DMS 273 treated with DMSO at 0.1 percent for 48 hours (cell line): ENCODE measurements at regions not wholly inside any gene's neighbourhood (a gene's known extent, or its start where the extent isn't known, plus 50 kb on each side); places are given as distances from the start of the nearest gene placed in this dataset.
A peak's percentile ranks its signal among the peaks of the same experiment; 100 is the strongest.
"Not testable (repeated sequence)": the region's sequence is repeated elsewhere in the genome, so short reads cannot be mapped to it uniquely, and the experiment has no call there.

Experiments
- DNase-seq: peaks from one replicate; lab custom pipeline; 2025; lab: John Stamatoyannopoulos, UW

DNA sequence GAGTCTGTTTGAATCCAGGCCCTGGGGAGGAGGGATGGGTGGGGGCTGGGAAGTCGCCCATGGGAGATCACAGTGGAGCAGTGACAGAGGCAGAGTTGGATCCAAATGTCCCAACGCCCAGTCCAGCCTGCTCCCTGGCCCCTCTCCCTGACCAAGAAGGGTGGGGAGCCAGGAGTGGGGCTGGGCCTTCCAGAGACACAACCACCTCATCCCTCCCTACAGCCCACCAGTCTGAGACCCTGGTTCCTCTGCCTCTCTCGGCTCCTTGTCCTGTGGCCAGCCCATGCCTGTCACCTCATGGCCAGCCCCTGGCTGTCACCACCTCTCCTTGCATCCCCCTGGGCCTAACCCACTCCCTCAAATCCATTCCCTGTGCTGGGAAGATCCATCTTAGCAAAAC lies 71.2 kb upstream of the PRR5 start:
- DNase-seq, result no peak

DNA sequence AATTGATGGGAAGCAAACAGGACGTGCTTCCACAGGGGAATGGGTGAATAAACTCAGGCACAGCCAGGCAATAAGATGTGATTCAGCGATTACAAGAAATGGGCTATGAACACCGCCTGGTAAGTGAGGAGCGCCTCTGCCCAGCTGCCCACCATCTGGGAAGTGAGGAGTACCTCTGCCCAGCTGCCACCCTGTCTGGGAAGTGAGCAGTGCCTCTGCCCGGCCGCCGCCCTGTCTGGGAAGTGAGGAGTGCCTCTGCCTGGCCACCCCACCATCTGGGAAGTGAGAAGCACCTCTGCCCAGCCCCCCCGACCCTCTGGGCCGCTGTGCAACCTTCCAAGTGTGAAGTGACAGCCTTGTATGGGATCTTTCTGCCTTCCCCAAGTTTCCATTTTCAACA lies 73.2 kb upstream of the PRR5 start:
- no peak for DNase-seq

DNA sequence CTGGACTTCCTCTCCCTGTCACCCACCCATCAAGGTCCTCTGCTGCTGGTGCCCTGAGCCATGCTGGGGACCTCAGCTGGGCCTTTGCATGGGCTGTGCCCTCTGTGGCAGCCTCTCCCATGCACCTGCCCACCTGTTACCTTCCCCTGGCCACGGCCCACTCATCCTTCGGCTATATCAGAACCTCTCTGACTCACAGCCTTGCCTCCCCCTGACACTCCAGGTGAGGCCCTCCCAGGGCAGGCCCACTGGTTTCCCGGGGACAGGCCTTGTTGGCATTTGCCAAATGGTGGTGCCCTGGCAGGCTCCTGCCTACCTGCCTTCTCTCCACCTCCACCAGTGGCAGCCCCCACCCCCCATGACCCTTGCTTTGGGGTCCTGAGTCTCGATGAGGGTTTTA lies 73.7 kb upstream of the PRR5 start:
- no peak for DNase-seq

DNA sequence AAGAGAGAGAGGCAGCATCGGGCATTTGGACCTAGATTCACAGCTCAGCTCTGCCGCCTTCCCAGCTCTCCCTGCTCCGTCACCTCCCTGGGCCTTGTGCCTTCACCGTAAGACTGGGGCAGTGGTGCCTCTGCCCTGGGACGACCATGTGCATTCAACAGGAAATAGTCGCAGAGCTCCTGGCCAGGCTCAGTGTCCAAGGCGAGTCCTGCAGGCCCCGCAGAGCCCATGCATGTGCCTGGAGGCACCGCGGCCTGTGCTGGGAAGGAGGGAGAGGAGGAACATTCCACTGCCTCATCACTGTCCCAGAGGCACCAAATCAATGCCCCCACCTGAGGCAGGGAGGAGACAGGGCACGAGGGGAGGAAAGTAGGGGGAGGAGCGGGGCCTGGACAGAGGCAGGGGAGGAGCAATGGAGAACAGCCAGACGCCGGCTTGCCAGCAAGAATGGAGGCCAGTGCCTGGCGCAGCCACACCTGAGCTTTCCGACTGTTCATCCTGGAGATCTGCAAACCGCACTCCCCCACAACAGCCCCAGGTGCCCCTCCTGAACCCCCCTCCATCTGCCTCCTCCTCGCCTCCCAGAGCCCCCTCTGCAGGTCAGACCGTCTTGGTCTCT lies 74.4 kb upstream of the PRR5 start:
- DNase-seq, result no peak

DNA sequence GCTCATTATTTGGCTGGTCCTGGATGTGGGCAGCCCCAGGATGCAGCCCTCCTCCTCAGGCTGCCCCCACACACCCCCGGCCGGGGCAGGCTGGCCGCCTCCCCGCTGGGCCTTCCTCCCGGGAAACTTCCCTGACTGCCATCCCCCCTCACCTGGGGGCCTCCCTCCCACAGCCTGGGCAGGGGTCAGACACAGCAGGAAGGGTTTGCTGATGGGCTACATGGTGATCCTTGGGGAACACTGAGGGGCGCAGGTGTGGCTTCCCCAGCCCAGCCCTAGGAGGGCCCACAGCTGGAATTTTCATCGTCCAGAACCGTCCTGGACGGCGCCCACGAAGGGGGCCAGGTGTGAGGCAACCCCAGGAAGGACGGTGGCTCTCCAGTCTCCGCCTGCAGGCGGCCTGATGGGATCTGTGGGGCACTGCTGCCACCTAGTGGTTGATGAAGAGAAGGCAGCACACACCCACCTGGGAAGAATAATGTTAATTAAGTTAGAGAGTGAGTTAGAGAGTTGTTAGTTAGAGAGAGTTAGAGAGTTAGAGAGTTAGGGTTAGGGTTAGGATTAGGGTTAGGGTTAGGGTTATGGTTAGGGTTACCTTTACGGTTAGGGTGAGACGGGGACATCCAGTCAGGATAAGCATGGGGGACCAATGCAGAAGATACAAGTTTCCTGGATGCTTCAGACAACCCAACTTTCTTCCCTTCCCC lies 75.9 kb upstream of the PRR5 start:
- DNase-seq, result no peak

DNA sequence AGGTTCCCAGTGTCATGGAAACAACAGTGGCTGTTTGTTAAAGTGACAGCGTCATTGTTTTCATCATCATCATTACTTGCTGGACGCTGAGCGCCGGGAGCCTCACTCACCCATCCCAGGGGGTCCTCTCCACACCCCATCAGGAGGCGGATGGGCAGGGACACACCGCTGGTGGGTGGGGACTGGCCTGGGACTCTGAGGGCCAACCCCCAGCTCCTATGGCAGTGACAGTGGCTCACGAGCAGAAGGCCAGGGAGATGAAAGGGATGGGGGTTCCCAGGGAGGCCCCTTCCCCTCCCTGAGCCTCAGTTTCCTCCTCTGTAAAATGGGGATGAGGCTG lies 76.6 kb upstream of the PRR5 start:
- DNase-seq, result no peak

DNA sequence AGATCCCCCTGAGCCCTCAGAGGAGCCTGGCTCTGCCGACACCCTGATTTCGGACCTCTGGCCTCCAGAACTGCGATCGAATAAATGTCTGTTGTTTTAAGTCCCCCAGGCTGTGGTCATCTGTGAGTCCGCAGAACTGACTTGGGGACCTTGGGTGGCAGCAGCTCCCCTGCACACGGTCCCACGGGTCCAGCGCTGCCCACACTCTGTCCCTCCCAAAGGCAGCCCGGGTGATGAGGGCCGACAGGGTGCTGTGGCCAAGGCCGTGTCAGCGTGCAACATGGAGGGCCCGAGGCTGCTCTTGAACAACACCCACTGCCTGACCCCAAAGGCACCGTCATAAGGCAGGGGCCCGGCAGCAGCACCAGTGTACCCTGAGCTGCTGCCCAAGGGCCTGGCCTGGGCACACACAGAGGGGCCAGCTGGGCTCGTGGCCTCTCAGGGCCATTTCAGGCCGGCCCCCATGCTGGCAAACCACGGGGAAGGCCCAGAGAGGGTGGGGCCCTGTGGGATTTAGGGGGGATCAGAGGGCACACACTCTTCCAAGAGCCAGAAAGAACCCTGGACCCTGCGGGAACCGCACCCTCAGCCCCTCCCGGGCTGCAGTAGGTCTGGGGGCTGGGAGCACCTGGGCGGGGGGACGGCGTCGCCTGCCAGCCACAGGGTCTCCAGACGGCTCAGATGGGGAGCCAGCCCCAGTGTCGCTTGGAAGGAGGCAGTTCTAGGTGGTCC lies 77.1 kb upstream of the PRR5 start:
- no peak for DNase-seq

DNA sequence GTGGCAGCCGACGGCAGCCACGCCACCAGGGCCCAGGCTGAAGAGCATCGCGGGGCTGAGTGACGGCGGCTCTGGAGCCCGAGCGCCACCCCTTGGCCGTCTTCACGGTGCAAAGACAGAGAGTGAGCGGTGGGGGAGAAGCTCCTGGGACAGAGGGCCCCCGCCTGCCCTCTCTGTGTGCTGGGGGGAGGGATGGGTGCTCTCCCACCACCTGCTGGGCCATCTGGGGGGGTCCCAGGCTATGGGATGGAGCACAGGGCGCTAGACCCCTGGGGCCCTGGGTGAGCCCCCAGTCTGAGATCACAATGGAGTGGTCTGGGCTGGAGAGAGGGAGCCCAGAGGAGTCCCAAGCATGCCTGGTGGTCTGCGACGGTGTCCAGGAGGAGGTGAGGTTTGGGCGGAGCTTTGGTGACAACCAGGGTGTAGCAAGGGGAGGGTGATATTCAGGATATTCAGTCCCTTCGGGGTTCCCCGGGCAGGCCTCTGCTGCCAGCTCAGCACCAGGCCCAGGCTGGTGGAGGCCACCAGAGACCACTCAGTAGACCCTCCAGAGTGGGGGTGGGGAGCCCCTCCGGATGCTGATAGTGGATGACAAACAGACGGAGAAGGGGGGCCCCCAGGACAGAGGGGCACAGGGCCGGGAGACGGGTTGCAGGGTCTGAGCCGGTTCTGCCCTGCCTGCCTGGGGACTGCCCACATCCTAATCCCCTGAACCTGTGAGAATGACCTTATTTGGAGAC lies 78.1 kb upstream of the PRR5 start:
- no peak for DNase-seq

DNA sequence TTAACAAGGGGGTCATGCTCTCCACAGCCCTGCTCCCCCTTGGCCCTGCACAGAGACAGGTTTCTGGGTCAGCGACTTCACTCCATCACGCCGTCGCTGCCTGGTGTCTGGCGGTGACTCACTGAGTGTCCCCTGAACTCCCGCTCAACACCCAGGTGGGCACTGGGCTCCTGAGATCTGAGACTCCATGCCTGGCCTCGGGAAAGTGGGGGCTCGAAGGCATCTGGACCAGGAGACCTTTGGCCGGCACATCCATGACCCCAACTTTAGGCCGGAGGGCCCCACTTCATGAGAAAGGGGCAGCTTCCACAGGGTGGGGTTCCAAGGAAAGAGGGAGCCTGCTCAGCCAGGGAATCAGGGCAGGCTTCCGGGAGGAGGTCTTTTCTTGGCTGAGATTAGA lies 79.3 kb upstream of the PRR5 start:
- DNase-seq, result no peak

DNA sequence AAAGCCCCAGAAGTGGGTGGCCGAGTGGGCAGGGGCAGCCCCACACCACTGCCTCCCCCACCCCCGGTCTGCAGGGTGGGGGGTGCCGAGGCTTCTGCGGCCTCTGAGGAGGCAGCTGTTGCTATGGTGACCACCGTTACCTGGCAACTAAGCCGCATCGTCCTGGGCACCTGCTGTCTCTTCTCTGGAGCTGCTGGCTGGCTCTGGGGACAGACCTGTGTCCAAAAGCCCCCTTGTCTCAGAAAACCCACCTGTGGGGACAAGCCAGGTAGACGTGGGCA lies 79.9 kb upstream of the PRR5 start:
- DNase-seq, result no peak

DNA sequence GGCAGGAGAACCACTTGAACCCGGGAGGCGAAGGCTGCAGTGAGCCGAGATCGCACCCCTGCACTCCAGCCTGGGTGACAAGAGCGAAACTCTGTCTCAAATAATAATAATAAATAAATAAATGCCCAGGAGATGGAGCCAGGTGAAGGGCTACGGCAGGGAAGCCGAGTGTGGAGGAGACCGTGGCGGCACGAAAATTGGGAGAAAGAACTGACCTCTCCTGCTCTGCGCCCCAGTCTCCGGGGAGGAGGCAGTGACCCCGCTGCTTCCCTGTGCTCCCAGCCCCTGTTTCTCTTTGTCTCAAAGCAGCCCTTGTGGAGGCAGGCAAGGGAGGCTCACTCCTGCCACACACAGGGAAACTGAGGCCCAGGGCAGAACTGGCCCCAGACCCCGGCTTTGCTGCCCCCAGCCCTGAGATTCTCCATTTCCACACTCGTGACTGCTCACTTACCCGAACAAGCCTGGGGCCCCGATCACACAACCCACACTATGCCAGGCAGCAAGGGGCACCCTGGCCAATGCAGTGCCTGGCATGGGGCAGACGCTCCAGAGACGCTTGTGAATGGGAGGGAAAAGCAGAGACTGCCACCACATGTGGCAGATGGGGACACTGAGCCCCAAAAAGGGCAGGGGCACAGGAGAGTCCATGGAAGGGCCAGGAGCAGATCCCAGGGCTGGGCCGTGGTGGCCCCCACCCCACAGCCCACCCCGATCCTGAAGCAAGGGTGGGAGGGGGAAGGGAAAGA lies 80.4 kb upstream of the PRR5 start:
- DNase-seq, result no peak

DNA sequence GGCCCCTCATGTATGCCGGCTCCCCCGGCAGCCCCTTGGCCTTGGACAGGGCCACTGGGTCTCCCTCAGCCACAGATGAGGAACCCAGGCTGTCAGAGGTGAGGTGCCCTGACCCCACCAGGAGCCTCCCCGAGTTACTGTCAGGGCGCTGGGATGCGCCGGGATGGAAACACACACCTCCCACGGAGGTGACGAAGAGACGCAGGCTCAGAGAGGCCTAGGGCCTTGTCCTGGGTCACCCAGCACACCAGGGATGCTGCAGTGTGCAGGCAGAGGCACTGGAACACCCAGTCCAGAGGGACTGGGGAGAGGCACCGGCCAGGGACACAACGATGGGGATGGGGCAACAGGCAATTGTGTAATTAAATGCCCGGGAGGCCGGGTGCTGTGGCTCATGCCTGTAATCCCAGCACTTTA lies 81.2 kb upstream of the PRR5 start:
- no peak for DNase-seq

DNA sequence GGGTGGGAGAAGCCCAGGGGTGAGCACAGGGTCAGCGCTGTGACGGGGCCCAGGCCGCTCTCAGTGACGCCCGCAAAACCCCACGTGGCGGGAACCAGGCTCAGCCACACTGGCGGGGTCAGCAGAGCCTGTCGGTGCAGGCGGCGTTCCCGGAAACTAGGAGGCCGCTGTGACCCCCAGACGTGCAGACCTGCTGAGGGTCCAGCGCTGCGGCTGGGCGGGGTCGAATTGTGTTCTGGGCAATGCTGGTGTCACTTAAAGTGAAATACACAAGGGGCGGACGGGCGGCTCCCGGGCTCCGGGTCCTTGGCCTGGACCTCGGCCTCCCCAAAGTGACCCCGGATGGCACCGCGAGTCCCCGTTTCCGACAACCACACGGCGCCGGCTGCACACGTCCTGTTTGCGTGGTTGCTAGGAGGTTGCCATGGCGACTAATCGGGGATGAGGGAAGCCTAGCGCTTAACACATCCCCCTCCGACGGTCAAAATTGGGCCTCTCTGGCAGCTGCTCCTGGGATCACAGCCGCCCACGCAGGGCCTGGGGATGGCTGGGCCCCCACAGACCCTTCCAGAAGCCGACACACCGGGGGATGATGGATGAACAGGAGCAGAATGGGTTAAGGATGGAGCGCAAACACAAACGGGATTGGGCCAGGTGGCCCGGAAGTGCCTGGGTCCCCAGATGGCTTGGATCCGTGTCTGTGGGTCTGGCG lies 81.7 kb upstream of the PRR5 start:
- peak; percentile 30 for DNase-seq

DNA sequence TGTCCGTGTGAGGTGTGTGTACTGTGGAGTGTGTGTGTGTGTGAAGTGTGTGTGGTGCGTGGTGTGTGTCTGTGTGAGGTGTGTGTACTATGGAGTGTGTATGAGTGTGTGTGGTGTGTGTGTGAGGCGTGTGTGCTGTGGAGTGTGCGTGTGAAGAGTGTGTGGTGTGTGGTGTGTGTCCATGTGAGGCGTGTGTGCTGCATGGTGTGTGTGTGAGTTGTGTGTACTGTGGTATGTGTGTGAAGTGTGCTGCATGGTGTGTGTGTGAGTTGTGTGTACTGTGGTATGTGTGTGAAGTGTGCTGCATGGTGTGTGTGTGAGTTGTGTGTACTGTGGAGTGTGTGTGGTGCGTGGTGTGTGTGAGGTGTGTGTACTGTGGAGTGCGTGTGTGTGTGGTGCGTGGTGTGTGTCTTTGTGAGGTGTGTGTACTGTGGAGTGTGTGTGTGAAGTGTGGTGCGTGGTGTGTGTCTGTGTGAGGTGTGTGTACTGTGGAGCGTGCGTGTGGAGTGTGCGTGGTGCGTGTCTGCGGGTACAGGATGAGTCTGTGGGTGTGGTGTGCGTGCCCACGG lies 82.4 kb upstream of the PRR5 start:
- not testable (repeated sequence) for DNase-seq

DNA sequence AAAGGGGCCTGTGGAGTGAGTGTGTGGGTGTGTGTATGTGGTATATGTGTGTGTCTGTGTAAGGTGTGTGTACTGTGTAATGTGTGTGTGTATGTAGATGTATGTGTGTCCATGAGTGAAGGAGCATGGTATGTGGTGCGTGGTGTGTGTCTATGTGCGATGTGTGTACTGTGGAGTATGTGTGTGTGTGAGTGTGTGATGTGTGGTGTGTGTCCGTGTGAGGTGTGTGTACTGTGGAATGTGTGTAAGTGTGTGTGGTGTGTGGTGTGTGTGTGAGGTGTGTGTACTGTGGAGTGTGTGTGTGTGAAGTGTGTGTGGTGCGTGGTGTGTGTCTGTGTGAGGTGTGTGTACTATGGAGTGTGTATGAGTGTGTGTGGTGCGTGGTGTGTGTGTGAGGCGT lies 83.1 kb upstream of the PRR5 start:
- not testable (repeated sequence) for DNase-seq

DNA sequence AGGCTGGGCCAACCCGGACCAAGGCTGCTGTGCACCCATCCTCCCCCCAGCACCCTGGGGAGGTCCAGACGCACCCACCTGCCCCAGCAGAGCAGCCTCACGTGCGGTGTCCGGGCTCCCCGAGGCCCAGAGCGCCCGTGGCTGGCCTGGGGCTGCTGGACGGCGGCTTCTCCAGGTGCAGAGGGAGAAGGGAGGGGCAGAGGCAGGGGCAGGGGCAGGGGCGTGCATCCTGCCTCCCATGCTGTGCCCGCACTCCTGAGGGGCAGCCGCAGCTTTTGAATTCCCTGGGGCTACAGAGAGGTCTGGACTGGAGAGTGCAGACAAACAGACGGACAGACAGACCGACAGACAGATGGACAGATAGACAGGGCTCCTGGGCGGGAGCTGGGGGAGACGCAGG lies 83.6 kb upstream of the PRR5 start:
- DNase-seq, result no peak

DNA sequence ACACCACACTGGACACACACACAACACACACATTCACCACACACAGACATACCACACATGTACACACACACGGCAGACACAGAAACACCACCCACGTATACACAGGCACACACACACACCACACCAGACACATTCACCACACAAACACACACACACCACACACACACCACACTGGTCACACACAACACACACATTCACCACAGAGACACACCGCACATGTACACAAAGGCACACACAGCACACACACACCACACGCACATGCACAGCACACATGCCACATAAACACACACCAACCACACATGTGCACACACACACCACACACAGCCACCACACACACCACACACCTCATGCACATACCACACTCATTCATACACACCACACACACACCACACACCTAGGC lies 84.2 kb upstream of the PRR5 start:
- DNase-seq, result no peak

DNA sequence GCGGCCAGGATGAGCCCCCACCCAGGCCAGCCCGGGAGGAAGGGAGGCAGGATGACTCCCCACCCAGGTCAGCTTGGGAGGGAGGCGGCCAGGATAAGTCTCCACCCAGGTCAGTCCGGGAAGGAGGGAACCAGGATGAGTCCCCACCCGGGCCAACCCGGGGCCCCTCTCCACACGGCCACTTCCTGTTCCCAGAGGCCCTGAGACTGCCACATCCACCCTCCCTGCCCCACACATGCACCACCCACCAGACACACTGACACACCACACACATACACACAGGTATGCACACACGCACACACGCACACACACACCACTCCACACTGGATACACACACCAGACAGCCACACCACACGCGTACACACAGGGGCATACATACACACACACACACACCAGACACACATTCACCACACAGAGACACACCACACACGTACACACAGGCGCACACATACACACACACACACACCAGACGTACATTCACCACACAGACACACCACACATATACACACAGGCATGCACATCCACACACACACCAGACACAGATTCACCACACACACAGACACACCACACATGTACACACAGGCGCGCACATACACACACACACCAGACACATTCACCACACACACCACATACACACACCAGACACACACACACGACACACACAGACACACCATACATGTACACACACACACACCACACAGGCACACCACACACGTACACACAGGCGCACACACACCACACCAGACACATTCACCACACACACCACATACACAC lies 84.9 kb upstream of the PRR5 start:
- DNase-seq, result no peak

DNA sequence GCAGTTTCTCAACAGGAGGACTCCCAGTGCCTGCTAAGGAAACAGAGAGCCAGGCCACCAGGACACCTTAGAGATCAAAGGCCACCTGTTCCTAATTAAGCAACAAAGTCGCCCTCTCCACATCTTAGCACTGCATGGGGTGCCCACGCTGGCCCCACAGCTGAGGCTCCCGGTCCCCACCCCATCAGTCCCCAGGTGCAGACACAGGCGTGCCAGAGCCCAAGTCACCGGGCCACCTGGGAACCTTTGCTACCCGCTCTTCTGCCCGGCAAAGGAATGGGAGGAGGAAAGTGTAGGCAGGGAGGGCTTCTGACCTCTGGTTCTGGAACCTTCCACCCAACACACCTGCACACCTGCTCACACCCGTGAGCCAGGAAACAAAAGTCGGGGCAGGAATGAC lies 85.5 kb upstream of the PRR5 start:
- DNase-seq, result no peak

DNA sequence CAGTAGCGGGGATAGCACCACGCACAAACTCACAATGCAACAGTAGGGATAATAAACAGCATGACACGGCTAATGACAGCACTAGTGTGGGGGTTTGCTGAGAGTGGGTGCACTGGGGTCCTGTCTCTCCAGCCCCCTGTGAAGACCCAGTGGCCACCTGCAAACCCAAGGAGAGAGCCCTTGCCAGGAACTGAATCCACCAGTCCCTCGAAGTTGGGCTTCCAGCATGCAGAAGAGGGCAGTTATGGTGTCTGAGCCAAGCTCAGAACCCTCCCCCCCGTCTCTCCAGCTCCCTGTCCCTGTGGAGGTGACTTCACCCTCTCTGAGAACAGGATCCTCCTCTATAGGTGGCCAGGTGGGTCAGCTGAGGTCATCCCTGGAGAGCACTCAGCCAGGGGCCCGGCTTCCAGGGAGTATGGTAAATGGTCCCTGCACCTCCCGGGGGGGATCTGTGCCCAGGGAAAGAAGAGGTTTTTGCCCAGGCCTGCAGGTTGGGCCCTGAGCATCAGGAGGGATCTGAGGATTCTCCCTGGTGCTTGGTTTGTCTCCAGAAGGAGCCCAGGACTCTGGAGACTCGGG lies 86.3 kb upstream of the PRR5 start:
- no peak for DNase-seq
